ENCODE measurements at regions not wholly inside any gene's neighbourhood (a gene's known extent, or its start where the extent isn't known, plus 50 kb on each side); places are given as distances from the start of the nearest gene placed in this dataset.

GRCh38 chr12:58032156-58032555 lies 90.8 kb downstream of the ATP23 start:
- Histone ChIP-seq H2AFZ (ENCODE audit: low read length) (no peak overlapping the region), H3K4me3 (ENCODE audit: low read length) (no peak overlapping the region), H3K27me3 (ENCODE audit: low read length) (no peaks in the 10 kb centered on the region), H3F3A (ENCODE audit: low read length, unreplicated experiment) (no peaks in the 10 kb centered on the region), H3K9me3 (ENCODE audit: low read length) (peaks cover 7% of the 10 kb centered on the region), H3K79me2 (ENCODE audit: low read length) (no peaks in the 10 kb centered on the region), H3K4me2 (ENCODE audit: low read length) (no peak overlapping the region), H3K9me2 (replicated peaks; ENCODE audit: low read length) (no peaks in the 10 kb centered on the region), H3K4me1 (ENCODE audit: insufficient read depth, low read length) (peaks cover 28% of the 10 kb centered on the region), H3K9ac (ENCODE audit: low read length) (no peak overlapping the region), H4K20me1 (ENCODE audit: low read length) (no peaks in the 10 kb centered on the region), H3K36me3 (ENCODE audit: low read depth, low read length) (peaks cover 6% of the 10 kb centered on the region; the same call in 1 of the 2 replicates), H3K27ac (ENCODE audit: low read length) (no peak overlapping the region)
- CTCF ChIA-PET = no interaction called here
- TF ChIP-seq EZH2 (IDR thresholded peaks at IDR 0.05; ENCODE audit: low read length, unreplicated experiment) = no peak
- no peak for TF ChIP-seq EZH2phosphoT487 (IDR thresholded peaks at IDR 0.05; ENCODE audit: borderline replicate concordance, low read length)
- ATAC-seq (no peak), DNase-seq (no peak)
- intact Hi-C loops (cut with micrococcal nuclease) = no loop called here
- POLR2A ChIA-PET (ENCODE audit: unreplicated experiment) = no interaction called here
- BruUV-seq (replicated peaks) = no TSS peak

GRCh38 chr12:58033831-58034230 lies 92.5 kb downstream of the ATP23 start:
- H3K27me3 ChIP-seq (ENCODE audit: low read length) = no peaks in the 10 kb centered on the region
- no TSS peak for BruUV-seq (replicated peaks)
- H3K36me3 ChIP-seq (ENCODE audit: low read depth, low read length) = peaks cover 6% of the 10 kb centered on the region; the same call in 1 of the 2 replicates
- ATAC-seq (no peak), DNase-seq (no peak)
- peaks cover 28% of the 10 kb centered on the region for H3K4me1 ChIP-seq (ENCODE audit: insufficient read depth, low read length)
- ChIA-PET POLR2A (ENCODE audit: unreplicated experiment) (no interaction called here), CTCF (no interaction called here)
- TF ChIP-seq EZH2 (IDR thresholded peaks at IDR 0.05; ENCODE audit: low read length, unreplicated experiment) = no peak
- no peak for TF ChIP-seq EZH2phosphoT487 (IDR thresholded peaks at IDR 0.05; ENCODE audit: borderline replicate concordance, low read length)
- TF ChIP-seq CTCF (conservative IDR thresholded peaks at IDR 0.05; ENCODE audit: low read depth, low read length) = no peak
- H3K79me2 ChIP-seq (ENCODE audit: low read length) = no peaks in the 10 kb centered on the region
- H2AFZ ChIP-seq (ENCODE audit: low read length) = peak overlapping the region; percentile 60; the same call in 1 of the 2 replicates
- H3K4me3 ChIP-seq (ENCODE audit: low read length) = no peak overlapping the region
- H3K27ac ChIP-seq (ENCODE audit: low read length) = peak overlapping the region; percentile 69
- no peaks in the 10 kb centered on the region for H3F3A ChIP-seq (ENCODE audit: low read length, unreplicated experiment)
- H3K9me3 ChIP-seq (ENCODE audit: low read length) = peaks cover 7% of the 10 kb centered on the region
- H3K9me2 ChIP-seq (replicated peaks; ENCODE audit: low read length) = no peaks in the 10 kb centered on the region
- no peaks in the 10 kb centered on the region for H4K20me1 ChIP-seq (ENCODE audit: low read length)
- intact Hi-C loops (cut with micrococcal nuclease) = no loop called here
- H3K9ac ChIP-seq (ENCODE audit: low read length) = no peak overlapping the region
- 0 out of 2 replicates have a peak overlapping the region, but pooled peaks have one; percentile 35 for H3K4me2 ChIP-seq (ENCODE audit: low read length)

GRCh38 chr12:58034311-58034710 lies 92.9 kb downstream of the ATP23 start:
- Histone ChIP-seq H3K36me3 (ENCODE audit: low read depth, low read length) (peaks cover 6% of the 10 kb centered on the region; the same call in 1 of the 2 replicates), H3K4me3 (ENCODE audit: low read length) (no peak overlapping the region; the same call in 1 of the 2 replicates), H3K9me2 (replicated peaks; ENCODE audit: low read length) (no peaks in the 10 kb centered on the region), H3K9ac (ENCODE audit: low read length) (peak overlapping the region; percentile 4; the same call in 1 of the 2 replicates), H3K27ac (ENCODE audit: low read length) (peak overlapping the region; percentile 69), H3K4me2 (ENCODE audit: low read length) (peak overlapping the region; percentile 35), H3K9me3 (ENCODE audit: low read length) (peaks cover 7% of the 10 kb centered on the region), H2AFZ (ENCODE audit: low read length) (peak overlapping the region; percentile 60; the same call in 1 of the 2 replicates), H4K20me1 (ENCODE audit: low read length) (no peaks in the 10 kb centered on the region), H3F3A (ENCODE audit: low read length, unreplicated experiment) (no peaks in the 10 kb centered on the region), H3K4me1 (ENCODE audit: insufficient read depth, low read length) (peaks cover 28% of the 10 kb centered on the region), H3K27me3 (ENCODE audit: low read length) (no peaks in the 10 kb centered on the region), H3K79me2 (ENCODE audit: low read length) (no peaks in the 10 kb centered on the region)
- TF ChIP-seq EZH2 (IDR thresholded peaks at IDR 0.05; ENCODE audit: low read length, unreplicated experiment) = no peak
- no peak for TF ChIP-seq CTCF (conservative IDR thresholded peaks at IDR 0.05; ENCODE audit: low read depth, low read length)
- ATAC-seq (peak; percentile 20), DNase-seq (peak; percentile 45)
- ChIA-PET CTCF (no interaction called here), POLR2A (ENCODE audit: unreplicated experiment) (no interaction called here)
- BruUV-seq (replicated peaks) = no TSS peak
- intact Hi-C loops (cut with micrococcal nuclease) = no loop called here
